ENCODE measurements at regions not wholly inside any gene's neighbourhood (a gene's known extent, or its start where the extent isn't known, plus 50 kb on each side); places are given as distances from the start of the nearest gene placed in this dataset.

DNA sequence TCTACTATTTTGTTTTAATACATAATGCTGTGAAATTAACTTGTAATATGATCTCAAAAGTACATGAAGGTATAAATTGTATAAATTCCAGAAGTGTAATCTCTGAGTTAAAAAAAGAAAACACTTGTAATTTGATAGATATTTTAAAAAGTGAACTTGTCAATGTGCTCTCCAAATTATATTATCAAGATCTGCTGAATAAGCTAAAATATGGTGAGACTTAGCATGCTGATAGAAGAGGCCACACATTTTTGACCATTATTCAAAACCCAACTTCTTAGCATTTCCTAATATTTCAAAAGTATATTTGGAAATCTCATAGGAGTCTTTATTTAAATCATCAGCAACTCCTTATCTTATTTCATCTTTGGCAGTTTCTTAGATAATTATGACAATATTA is 657.1 kb upstream of the BOD1L1 start:
- TF ChIP-seq, protein P1, sequence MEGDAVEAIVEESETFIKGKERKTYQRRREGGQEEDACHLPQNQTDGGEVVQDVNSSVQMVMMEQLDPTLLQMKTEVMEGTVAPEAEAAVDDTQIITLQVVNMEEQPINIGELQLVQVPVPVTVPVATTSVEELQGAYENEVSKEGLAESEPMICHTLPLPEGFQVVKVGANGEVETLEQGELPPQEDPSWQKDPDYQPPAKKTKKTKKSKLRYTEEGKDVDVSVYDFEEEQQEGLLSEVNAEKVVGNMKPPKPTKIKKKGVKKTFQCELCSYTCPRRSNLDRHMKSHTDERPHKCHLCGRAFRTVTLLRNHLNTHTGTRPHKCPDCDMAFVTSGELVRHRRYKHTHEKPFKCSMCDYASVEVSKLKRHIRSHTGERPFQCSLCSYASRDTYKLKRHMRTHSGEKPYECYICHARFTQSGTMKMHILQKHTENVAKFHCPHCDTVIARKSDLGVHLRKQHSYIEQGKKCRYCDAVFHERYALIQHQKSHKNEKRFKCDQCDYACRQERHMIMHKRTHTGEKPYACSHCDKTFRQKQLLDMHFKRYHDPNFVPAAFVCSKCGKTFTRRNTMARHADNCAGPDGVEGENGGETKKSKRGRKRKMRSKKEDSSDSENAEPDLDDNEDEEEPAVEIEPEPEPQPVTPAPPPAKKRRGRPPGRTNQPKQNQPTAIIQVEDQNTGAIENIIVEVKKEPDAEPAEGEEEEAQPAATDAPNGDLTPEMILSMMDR (IDR thresholded peaks at IDR 0.05; ENCODE audit: extremely low read depth, low read depth, low read length), result no peak
- Histone ChIP-seq H3K4me1 (ENCODE audit: insufficient read depth, low read length) (no peaks in the 10 kb centered on the region), H3K36me3 (ENCODE audit: insufficient read depth, low read length) (no peaks in the 10 kb centered on the region), H3K27me3 (ENCODE audit: insufficient read depth, low read length) (no peaks in the 10 kb centered on the region), H2AFZ (ENCODE audit: low read length) (no peak overlapping the region), H3K79me2 (ENCODE audit: insufficient read depth, low read length) (no peaks in the 10 kb centered on the region), H3K4me2 (ENCODE audit: insufficient read depth, low read length) (no peak overlapping the region), H4K20me1 (ENCODE audit: insufficient read depth, low read length) (no peaks in the 10 kb centered on the region), H3K27ac (ENCODE audit: low read depth, low read length) (no peak overlapping the region), H3K9me3 (ENCODE audit: low read depth, low read length) (no peaks in the 10 kb centered on the region), H3K4me3 (ENCODE audit: insufficient read depth, low read length) (no peak overlapping the region)
- no peak for DNase-seq (ENCODE audit: insufficient read length, low spot score, missing footprints)

DNA sequence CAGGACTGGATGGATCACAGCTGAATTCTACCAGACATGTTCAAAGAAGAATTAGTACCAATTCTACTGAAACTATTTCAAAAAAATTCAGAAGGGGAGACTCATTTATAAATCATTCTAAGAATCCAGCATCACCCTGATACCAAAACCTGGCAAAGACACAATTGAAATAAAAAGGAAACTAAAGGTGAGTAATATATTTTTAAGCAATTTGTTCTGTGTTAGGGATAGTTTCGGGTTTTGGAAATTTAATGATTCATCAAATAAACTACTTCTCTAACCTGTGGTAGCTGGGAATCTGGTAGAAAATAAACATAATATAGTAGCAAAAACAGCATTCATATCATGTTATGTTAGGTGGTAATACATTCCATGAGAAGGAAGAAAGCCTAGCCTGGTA is 662.2 kb upstream of the BOD1L1 start:
- no peaks in the 10 kb centered on the region for H4K20me1 ChIP-seq (ENCODE audit: insufficient read depth, low read length)
- no peaks in the 10 kb centered on the region for H3K9me3 ChIP-seq (ENCODE audit: low read depth, low read length)
- peak overlapping the region; percentile 49 for H3K27ac ChIP-seq (ENCODE audit: low read depth, low read length)
- no peak overlapping the region for H3K4me3 ChIP-seq (ENCODE audit: insufficient read depth, low read length)
- no peaks in the 10 kb centered on the region for H3K27me3 ChIP-seq (ENCODE audit: insufficient read depth, low read length)
- H2AFZ ChIP-seq (ENCODE audit: low read length), result no peak overlapping the region
- peak overlapping the region; percentile 41 for H3K4me2 ChIP-seq (ENCODE audit: insufficient read depth, low read length)
- H3K4me1 ChIP-seq (ENCODE audit: insufficient read depth, low read length), result no peaks in the 10 kb centered on the region
- no peaks in the 10 kb centered on the region for H3K79me2 ChIP-seq (ENCODE audit: insufficient read depth, low read length)
- no peak for DNase-seq (ENCODE audit: insufficient read length, low spot score, missing footprints)
- TF ChIP-seq, protein P1 (IDR thresholded peaks at IDR 0.05; ENCODE audit: extremely low read depth, low read depth, low read length), result no peak
- no peaks in the 10 kb centered on the region for H3K36me3 ChIP-seq (ENCODE audit: insufficient read depth, low read length)

DNA sequence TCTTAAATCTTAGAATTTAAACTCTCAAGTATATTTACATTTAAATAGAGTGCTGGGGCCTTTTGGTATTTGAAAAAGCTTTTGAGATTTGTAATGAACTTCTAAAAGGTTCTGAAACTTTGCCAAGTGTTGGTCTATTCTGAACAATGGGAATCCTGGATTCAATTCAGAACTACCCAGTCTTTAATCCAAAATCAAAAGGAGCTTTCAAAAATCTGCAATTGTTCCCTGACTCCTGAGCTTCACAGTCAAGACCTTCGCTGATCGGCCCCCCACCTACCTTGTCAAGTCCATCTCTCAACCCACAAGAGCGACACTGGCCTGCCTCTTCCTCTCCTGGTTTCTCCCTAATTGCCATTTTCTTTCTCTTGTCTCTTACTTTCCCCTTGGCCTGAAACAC is 666.1 kb upstream of the BOD1L1 start:
- Histone ChIP-seq H3K4me1 (ENCODE audit: insufficient read depth, low read length) (no peaks in the 10 kb centered on the region), H3K9me3 (ENCODE audit: low read depth, low read length) (no peaks in the 10 kb centered on the region), H3K36me3 (ENCODE audit: insufficient read depth, low read length) (no peaks in the 10 kb centered on the region), H2AFZ (ENCODE audit: low read length) (peak overlapping the region; percentile 18), H3K4me2 (ENCODE audit: insufficient read depth, low read length) (no peak overlapping the region), H3K4me3 (ENCODE audit: insufficient read depth, low read length) (no peak overlapping the region), H3K79me2 (ENCODE audit: insufficient read depth, low read length) (no peaks in the 10 kb centered on the region), H3K27me3 (ENCODE audit: insufficient read depth, low read length) (no peaks in the 10 kb centered on the region), H4K20me1 (ENCODE audit: insufficient read depth, low read length) (no peaks in the 10 kb centered on the region), H3K27ac (ENCODE audit: low read depth, low read length) (no peak overlapping the region)
- DNase-seq (ENCODE audit: insufficient read length, low spot score, missing footprints), result no peak
- TF ChIP-seq, protein P1 (IDR thresholded peaks at IDR 0.05; ENCODE audit: extremely low read depth, low read depth, low read length), result no peak

- peak; percentile 8 for DNase-seq (ENCODE audit: insufficient read length, low spot score, missing footprints)
- Histone ChIP-seq H3K4me2 (ENCODE audit: insufficient read depth, low read length) (no peak overlapping the region), H3K79me2 (ENCODE audit: insufficient read depth, low read length) (no peaks in the 10 kb centered on the region), H3K27me3 (ENCODE audit: insufficient read depth, low read length) (no peaks in the 10 kb centered on the region), H3K4me3 (ENCODE audit: insufficient read depth, low read length) (no peak overlapping the region), H3K9me3 (ENCODE audit: low read depth, low read length) (no peaks in the 10 kb centered on the region), H4K20me1 (ENCODE audit: insufficient read depth, low read length) (no peaks in the 10 kb centered on the region), H3K4me1 (ENCODE audit: insufficient read depth, low read length) (no peaks in the 10 kb centered on the region), H3K36me3 (ENCODE audit: insufficient read depth, low read length) (no peaks in the 10 kb centered on the region), H2AFZ (ENCODE audit: low read length) (no peak overlapping the region), H3K27ac (ENCODE audit: low read depth, low read length) (no peak overlapping the region)
- TF ChIP-seq, protein P1 (IDR thresholded peaks at IDR 0.05; ENCODE audit: extremely low read depth, low read depth, low read length), result no peak
Measured at GRCh38 chr4:14294611-14295010, 667.1 kb upstream of the BOD1L1 start.
